HepG2 (cell line): ENCODE measurements at regions not wholly inside any gene's neighbourhood (a gene's known extent, or its start where the extent isn't known, plus 50 kb on each side); places are given as distances from the start of the nearest gene placed in this dataset.

Source experiments
- ATF7-NPFF ChIP-seq: sonication (generic); formaldehyde crosslinking; IDR thresholded peaks from 2 replicates; pipeline ENCODE4 v1.8.1; 2023; ENCODE audit warnings: mild to moderate bottlenecking, low read depth, missing genetic modification reagents, moderate library complexity
- CEBPB ChIP-seq: IDR thresholded peaks from 2 replicates; pipeline ENCODE4 v1.6.1; 2011; ENCODE audit warnings: low read depth, low read length, improper control_type of control experiment, borderline replicate concordance
- KAT2B ChIP-seq: fragments of 150-350 bp; IDR thresholded peaks from 2 replicates; pipeline ENCODE4 v1.6.1; 2014; ENCODE audit warnings: low read depth, low read length, borderline replicate concordance
- MLLT10 ChIP-seq: sonication (generic); formaldehyde crosslinking; IDR thresholded peaks from 2 replicates; pipeline ENCODE4 v1.4.0; 2020; ENCODE audit warnings: missing genetic modification reagents
- XRCC5 ChIP-seq: fragments of 200-400 bp; formaldehyde crosslinking; optimal IDR thresholded peaks from 2 replicates; pipeline ENCODE3; 2017; ENCODE audit warnings: mild to moderate bottlenecking, low read length
- ZNF180 ChIP-seq: sonication (generic); formaldehyde crosslinking; IDR thresholded peaks from 2 replicates; pipeline ENCODE4 v1.4.0; 2020; ENCODE audit warnings: low read depth, missing genetic modification reagents, borderline replicate concordance
- ZNF256 ChIP-seq: sonication (generic); formaldehyde crosslinking; conservative IDR thresholded peaks from 2 replicates; pipeline ENCODE4 v1.4.0; 2020; ENCODE audit warnings: missing genetic modification reagents
- ZNF407 ChIP-seq: sonication (generic); formaldehyde crosslinking; IDR thresholded peaks from one replicate; pipeline ENCODE4 v1.5.1; 2020; ENCODE audit warnings: mild to moderate bottlenecking, missing genetic modification reagents; ENCODE audit errors: not compliant biosample characterization
- ZUFSP ChIP-seq: sonication (generic); formaldehyde crosslinking; IDR thresholded peaks from 2 replicates; pipeline ENCODE4 v1.9.0; 2021; ENCODE audit warnings: missing genetic modification reagents, mild to moderate bottlenecking, borderline replicate concordance

- TF ChIP-seq KAT2B = no peak
- no peak for TF ChIP-seq ZUFSP (CRISPR knock-in tag)
- peak; percentile 75; the same call in 1 of the 2 replicates for TF ChIP-seq CEBPB
- TF ChIP-seq ZNF180 (CRISPR knock-in tag) = no peak
- TF ChIP-seq ZNF256 (CRISPR knock-in tag) = no peak
- no peak for TF ChIP-seq ZNF407 (CRISPR knock-in tag)
- no peak for TF ChIP-seq ATF7-NPFF
- no peak for TF ChIP-seq XRCC5
- TF ChIP-seq MLLT10 (CRISPR knock-in tag) = no peak
Measured at GRCh38 chr3:13254028-13254951, 165.8 kb downstream of the NUP210 start (continued).
